H1 (cell line): ENCODE measurements at regions not wholly inside any gene's neighbourhood (a gene's known extent, or its start where the extent isn't known, plus 50 kb on each side); places are given as distances from the start of the nearest gene placed in this dataset.

Experiments used
- CHD7 ChIP-seq: fragments of 300-600 bp; sonication (generic); IDR thresholded peaks from 2 replicates; pipeline ENCODE4 v1.7.1; 2012; ENCODE audit warnings: low read length, moderate library complexity, mild to moderate bottlenecking, inconsistent platforms; ENCODE audit not compliant: insufficient replicate concordance
- MAFK ChIP-seq: IDR thresholded peaks from 2 replicates; pipeline ENCODE4 v1.6.1; 2012; ENCODE audit warnings: low read depth, mild to moderate bottlenecking, improper control_type of control experiment, low read length
- POU5F1 ChIP-seq: IDR thresholded peaks from 2 replicates; pipeline ENCODE4 v1.6.1; 2011; ENCODE audit warnings: low read depth, mild to moderate bottlenecking, low read length, moderate library complexity
- SIX5 ChIP-seq: IDR thresholded peaks from 2 replicates; pipeline ENCODE4 v1.6.1; 2011; ENCODE audit warnings: mild to moderate bottlenecking, low read depth, low read length

GRCh38 chr9:21728781-21729180, 73.7 kb upstream of the MTAP start (continued):
- no peak for TF ChIP-seq CHD7
- TF ChIP-seq SIX5 = no peak
- TF ChIP-seq POU5F1 = no peak
- TF ChIP-seq MAFK = no peak
- TF ChIP-seq, all 59 proteins: peak for 0
